HG02970 (cell line): ENCODE measurements at regions not wholly inside any gene's neighbourhood (a gene's known extent, or its start where the extent isn't known, plus 50 kb on each side); places are given as distances from the start of the nearest gene placed in this dataset.
"Not testable (repeated sequence)": the region's sequence is repeated elsewhere in the genome, so short reads cannot be mapped to it uniquely, and the experiment has no call there.

Experiments
- ATAC-seq: cut with Tn5 transposase; IDR thresholded peaks from one replicate; pipeline ENCODE4 v1.9.1; 2021; ENCODE audit warnings: mild to moderate bottlenecking, moderate library complexity, moderate number of reproducible peaks; ENCODE audit not compliant: unreplicated experiment, low FRiP score

DNA sequence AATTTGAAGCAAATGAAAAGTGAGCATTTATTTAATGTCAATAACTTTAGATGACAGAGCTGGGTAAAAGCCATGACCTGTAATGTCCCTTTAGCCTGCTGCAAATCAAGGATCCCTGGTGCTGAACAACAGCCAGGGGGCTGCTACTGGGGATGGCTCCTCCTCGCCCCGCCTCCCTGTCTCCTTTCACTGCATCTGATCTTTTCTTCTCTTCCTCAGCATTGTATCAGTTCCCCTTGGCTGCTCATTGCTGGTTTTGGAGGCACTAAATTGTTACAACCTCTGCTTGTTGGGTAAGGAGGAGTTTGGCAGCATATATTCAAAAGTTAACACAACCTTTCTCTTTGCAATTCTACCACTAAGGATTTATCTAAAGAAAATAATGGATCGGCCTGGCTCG, 236.3 kb upstream of the ID2 start:
- no peak for ATAC-seq

GRCh38 chr2:8446751-8447150, 235.1 kb upstream of the ID2 start:
- not testable (repeated sequence) for ATAC-seq

GRCh38 chr2:8447610-8448221, 234.1 kb upstream of the ID2 start:
- no peak for ATAC-seq

- no peak for ATAC-seq
Measured at GRCh38 chr2:8448824-8449556, 232.9 kb upstream of the ID2 start.

DNA sequence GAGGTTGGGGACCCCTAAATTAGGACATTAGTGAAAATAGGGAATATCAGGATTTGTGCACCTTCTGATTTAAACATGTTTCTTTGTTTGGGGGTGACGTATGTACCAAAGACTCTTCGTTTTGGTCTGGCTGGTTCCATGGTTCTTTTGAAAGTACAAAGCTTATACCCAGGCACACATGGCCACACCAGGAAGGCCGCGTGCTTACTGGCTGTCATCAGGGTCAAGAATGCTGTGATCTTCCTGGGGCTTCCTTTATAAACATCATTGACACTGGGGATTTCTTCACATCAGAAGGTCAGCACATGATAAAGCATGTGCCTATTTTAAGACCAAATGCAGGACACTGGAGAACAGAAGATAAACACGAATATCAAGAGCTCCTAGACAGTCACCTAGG, 230.6 kb upstream of the ID2 start:
- ATAC-seq, result no peak

- no peak for ATAC-seq
Measured at GRCh38 chr2:8452296-8452695, 229.6 kb upstream of the ID2 start.

DNA sequence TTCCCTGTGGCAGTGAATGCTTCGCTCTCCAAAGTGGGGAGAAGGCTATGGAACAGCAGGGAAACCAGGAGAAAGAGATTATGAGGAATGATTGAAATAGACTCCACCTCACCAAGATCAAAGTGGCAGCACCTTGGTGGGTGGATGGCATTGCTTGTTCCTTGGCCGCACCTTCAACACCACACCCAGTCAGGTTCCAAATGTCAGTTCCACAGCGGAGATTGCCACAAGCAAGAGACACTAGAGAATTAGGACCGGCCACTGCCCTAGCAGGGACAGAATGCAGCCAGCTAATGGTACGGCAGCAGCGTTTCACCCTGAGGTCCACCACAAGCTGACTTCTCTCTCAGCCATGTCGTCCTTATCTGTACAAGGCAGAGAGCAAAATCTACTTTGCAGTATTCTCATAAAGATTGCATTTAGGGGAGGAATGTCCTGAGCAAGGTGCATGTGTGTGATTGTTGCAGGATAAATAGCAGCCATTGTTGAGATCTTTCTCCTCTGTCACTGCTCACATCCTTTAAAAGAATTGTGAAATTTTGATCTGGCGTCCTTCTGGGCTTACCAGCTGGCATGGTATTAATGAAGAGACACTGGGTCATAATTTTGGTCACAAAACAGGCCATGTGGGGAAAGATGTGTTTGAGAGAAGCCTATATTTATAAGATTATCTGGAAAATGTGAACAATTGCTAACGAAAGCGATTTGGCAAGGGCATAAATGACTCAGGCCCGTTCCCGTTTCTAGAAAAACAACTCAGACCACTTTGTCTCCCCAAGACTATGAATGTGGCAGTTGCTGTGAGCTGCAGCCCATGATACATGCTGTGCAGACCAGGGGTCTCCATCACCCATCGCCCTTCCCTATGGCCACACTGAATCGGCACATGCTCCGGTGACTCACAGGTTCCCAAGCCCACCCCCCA, 228.6 kb upstream of the ID2 start:
- no peak for ATAC-seq

DNA sequence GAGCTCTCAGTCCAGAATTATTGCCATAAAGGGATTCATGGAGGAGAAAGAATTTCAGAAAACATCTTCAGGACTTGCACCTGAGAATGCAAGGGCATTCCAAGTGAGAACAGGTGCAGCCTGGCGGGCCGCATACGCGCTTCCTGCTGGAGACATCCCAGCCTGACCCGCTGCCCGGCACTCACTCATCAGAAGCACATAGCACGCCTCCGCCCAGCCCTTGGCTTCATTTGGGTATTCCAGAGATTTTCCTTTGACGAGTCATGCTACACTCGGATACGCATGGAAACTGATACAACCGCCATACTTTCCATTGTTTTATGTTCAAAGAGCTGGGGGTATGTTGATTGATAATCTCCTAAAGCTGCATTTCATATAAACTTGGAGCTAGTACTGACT, 228.0 kb upstream of the ID2 start:
- no peak for ATAC-seq

- no peak for ATAC-seq
Measured at GRCh38 chr2:8454797-8455196, 227.1 kb upstream of the ID2 start.

DNA sequence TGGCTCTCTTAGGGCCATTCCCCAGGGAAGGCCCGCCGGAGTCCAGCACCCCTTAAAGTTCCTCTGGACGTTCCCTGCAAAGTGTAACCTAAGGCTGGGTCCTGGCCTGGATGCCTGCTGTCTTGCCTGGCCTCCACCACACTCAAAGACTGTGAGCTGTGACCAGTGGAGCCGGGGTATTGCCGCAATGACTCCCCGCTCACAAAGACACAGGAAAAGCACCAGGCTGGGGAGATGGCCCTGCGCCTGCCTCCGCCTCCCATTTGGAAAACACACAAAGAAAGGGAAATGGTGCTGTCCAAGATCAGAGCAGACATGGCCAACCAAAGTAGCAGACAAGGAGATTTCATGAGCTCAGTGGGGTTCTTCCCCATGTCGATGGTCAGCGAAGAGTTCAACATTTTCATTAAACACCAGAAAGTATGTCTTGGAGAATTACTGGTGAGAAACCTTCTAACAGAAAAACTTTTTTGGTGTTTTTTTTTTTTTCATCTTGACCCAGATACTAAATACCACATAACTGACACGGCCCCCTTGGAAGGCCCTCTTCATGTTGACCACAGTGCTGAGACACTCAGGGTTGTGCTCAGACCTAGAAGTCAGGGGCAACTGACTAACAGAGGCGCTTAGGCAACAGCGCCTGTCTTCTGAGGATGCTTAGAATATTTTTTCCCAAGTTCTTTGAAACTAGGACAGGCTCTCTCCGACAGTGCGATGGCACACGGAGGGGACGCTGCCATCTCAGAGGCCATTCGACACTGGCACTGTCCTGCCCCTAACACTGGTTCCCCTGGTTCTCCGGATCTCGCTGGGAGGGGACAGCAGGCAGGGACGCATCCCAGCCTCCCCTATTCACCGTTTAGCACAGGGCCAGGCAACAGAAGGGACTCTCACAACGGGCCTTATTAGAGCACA, 226.4 kb upstream of the ID2 start:
- no peak for ATAC-seq

DNA sequence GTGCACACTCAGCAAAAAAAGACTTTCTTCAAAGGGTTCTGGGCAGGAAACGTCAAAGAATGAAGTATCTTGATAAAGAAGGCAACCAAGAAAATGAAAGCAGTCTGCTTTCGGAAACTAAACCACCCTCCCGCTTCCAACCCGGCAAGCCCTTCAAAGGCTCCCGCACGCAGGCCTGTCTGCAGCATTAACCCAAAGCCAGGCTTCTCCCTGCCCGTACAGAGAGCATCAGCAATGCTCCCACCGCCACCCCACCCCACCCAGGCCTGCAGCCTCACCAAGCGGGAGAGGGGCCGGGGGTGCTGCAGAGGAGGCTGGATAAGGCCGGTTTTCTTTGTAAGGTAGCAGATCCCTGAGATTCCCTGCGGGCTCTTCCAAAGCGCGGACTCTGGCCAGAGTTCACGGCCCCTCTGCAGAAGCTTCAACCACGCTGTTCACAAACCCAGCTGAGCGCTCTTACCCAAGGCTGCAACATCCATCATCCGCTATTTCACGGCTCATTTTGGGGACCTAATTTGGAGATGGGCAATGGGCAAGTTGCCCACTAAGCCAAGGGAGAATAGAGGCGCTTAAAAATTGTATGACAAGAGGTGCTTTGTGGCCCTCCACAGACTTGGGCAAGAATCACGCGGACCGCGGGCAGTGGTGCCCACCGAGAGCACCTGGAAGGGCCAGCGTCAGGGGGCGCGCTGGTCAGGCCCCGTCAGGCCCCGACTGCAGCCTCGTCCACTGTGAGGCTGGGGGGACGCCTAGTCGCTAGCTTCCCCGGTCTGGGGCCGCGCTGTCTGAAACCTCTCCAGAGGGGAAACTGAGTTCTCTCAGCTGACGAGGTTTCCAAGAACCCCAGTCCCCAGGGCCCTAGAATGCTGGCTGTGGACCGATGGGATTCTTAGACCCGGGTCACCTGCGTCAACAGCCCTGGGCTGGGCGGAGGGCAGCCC, 225.4 kb upstream of the ID2 start:
- no peak for ATAC-seq

- ATAC-seq, result no peak
Measured at GRCh38 chr2:8457092-8457481, 224.8 kb upstream of the ID2 start.

DNA sequence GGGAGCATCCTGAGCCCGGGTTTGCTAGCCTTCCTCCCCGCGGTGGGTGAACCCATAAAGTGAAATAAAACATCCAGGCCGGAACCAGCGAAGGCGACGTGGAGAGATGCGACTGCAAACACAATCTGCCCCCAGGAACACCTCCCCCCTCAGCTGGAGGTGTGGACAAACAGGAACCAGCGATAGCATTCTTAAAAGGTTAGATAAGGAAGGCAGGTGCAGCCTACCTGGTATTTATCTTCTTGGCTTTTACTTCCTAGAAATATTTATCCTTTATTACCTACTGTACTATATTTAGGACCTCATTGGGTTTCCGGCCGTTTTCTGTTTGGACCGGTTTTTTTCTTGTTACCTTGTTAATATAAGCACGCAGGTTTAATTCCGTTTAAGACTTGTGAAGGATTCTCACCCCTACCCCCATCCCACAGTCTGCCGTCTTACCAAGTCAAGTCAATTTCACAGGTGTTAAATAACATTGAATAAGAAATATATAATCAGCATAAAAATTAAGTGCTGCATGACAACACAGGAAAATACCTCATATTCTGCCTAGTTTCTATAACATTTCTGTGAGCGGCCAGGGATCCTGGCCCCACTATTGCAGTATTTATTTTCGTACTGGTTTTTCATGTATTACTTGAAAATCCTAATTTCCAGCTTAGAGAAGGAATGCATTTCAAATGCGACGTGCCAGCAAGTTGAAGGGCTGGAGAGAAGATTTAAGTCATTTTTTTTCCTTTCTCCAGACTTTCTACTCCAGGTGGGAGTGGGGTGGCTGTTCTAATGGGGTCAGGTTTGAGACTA, 224.0 kb upstream of the ID2 start:
- ATAC-seq, result no peak

- ATAC-seq, result no peak
Measured at GRCh38 chr2:8458503-8459459, 223.1 kb upstream of the ID2 start.

DNA sequence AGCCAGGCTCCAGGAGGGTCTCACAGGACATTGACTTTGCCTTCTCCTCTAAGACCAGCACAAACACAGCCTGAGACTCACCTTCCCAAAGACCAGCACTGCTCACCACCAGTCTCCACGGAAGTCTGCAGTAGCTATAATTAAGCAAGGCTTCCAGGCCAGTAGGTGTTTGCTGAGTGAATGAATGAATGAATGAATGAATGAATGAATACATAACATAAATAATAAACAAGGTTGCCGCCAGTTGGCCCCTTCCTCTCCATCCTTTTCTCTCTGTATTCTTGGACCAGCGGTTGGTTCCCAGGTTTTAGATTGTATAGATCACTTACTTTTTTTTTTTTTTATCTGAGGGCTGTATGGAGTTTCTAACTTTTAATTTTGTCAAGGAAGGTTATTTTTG, 222.4 kb upstream of the ID2 start:
- ATAC-seq, result no peak

- no peak for ATAC-seq
Measured at GRCh38 chr2:8461341-8461740, 220.5 kb upstream of the ID2 start.

DNA sequence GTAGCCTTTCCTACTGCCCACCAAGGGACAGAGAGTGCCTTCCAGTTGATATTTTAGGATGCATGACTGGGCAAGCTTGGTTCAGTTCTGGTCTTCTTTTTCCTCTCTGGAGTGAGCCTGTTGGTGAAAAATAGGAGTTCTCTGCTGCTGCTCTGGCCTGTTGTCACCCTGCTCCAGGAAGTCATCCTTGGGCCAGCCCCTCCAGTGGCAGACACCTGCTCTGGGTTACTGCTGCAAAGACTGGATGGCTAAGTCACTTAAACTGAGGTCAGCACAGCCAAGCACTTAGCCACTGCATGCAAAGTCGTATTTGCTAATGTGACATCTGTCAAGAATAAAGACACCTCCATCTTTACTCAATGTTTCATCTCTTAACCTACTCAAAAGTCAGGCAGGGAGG, 219.6 kb upstream of the ID2 start:
- no peak for ATAC-seq
